ENCODE measurements at regions not wholly inside any gene's neighbourhood (a gene's known extent, or its start where the extent isn't known, plus 50 kb on each side); places are given as distances from the start of the nearest gene placed in this dataset.

GRCh38 chr7:24368161-24368560 lies 84.2 kb downstream of the NPY start:
- H3K9ac ChIP-seq (ENCODE audit: low read length): no peak overlapping the region
- Mint-ChIP-seq H3K4me1 (no peaks in the 10 kb centered on the region), H3K4me3 (no peak overlapping the region), H3K27me3 (peaks cover 22% of the 10 kb centered on the region), H3K27ac (no peak overlapping the region), H3K9me3 (ENCODE audit: insufficient read depth) (no peaks in the 10 kb centered on the region)
- no peak overlapping the region for H3K27ac ChIP-seq (ENCODE audit: low read length in 2 of 2)
- no peaks in the 10 kb centered on the region for H3K27me3 ChIP-seq (replicated peaks in 1 of 4; ENCODE audit: control extremely low read depth in 1 of 4, control insufficient read depth in 3 of 4, insufficient read depth in 4 of 4, low read length in 3 of 4)
- intact Hi-C loops (cut with micrococcal nuclease): no loop called here
- H3K4me2 ChIP-seq (replicated peaks; ENCODE audit: low read depth, low read length, poor library complexity, severe bottlenecking): no peak overlapping the region
- no peaks in the 10 kb centered on the region for H3K79me2 ChIP-seq (ENCODE audit: control insufficient read depth, insufficient read depth, low read length)
- H4K20me1 ChIP-seq (ENCODE audit: control insufficient read depth, insufficient read depth, low read length, poor library complexity, severe bottlenecking): no peaks in the 10 kb centered on the region
- WGBS (ENCODE audit: insufficient coverage): no CpG with 5 or more reads among the region's 2 CpGs
- H3K4me3 ChIP-seq (ENCODE audit: control extremely low read depth in 1 of 5, extremely low read depth in 1 of 5, insufficient read depth in 1 of 5, low read depth in 2 of 5, low read length in 4 of 5): no peak overlapping the region
- H3K4me1 ChIP-seq (ENCODE audit: control insufficient read depth in 2 of 2, insufficient read depth in 2 of 2, low read length in 2 of 2): no peaks in the 10 kb centered on the region
- POLR2A ChIA-PET: no interaction called here
- ATAC-seq (ENCODE audit: low read depth): no peak
- DNase-seq: no peak
- H3K9me3 ChIP-seq (ENCODE audit: control extremely low read depth in 1 of 3, control insufficient read depth in 2 of 3, insufficient read depth in 1 of 3, low read length in 2 of 3): no peaks in the 10 kb centered on the region
- no peaks in the 10 kb centered on the region for H3K36me3 ChIP-seq (replicated peaks in 1 of 2; ENCODE audit: control extremely low read depth in 1 of 2, control insufficient read depth in 1 of 2, extremely low read depth in 1 of 2, insufficient read depth in 2 of 2, low read length in 1 of 2)
- H2AFZ ChIP-seq (ENCODE audit: insufficient read depth, low read depth, low read length, poor library complexity, severe bottlenecking): no peak overlapping the region
- CTCF ChIA-PET: no interaction called here
- no peak for TF ChIP-seq CTCF (IDR thresholded peaks at IDR 0.05)
- no peak for TF ChIP-seq EZH2 (IDR thresholded peaks at IDR 0.05; ENCODE audit: borderline replicate concordance, insufficient read depth, low read depth, low read length, poor library complexity, severe bottlenecking)

- Histone ChIP-seq H3K36me3 (replicated peaks in 1 of 2; ENCODE audit: control extremely low read depth in 1 of 2, control insufficient read depth in 1 of 2, extremely low read depth in 1 of 2, insufficient read depth in 2 of 2, low read length in 1 of 2) (no peaks in the 10 kb centered on the region), H3K9ac (ENCODE audit: low read length) (no peak overlapping the region), H3K9me3 (ENCODE audit: control extremely low read depth in 1 of 3, control insufficient read depth in 2 of 3, insufficient read depth in 1 of 3, low read length in 2 of 3) (no peaks in the 10 kb centered on the region), H2AFZ (ENCODE audit: insufficient read depth, low read depth, low read length, poor library complexity, severe bottlenecking) (no peak overlapping the region), H3K4me2 (replicated peaks; ENCODE audit: low read depth, low read length, poor library complexity, severe bottlenecking) (no peak overlapping the region), H3K27me3 (replicated peaks in 1 of 4; ENCODE audit: control extremely low read depth in 1 of 4, control insufficient read depth in 3 of 4, insufficient read depth in 4 of 4, low read length in 3 of 4) (no peaks in the 10 kb centered on the region), H3K4me1 (ENCODE audit: control insufficient read depth in 2 of 2, insufficient read depth in 2 of 2, low read length in 2 of 2) (no peaks in the 10 kb centered on the region), H4K20me1 (ENCODE audit: control insufficient read depth, insufficient read depth, low read length, poor library complexity, severe bottlenecking) (no peaks in the 10 kb centered on the region), H3K79me2 (ENCODE audit: control insufficient read depth, insufficient read depth, low read length) (no peaks in the 10 kb centered on the region), H3K27ac (ENCODE audit: low read length in 2 of 2) (no peak overlapping the region), H3K4me3 (ENCODE audit: control extremely low read depth in 1 of 5, extremely low read depth in 1 of 5, insufficient read depth in 1 of 5, low read depth in 2 of 5, low read length in 4 of 5) (no peak overlapping the region)
- no peak for ATAC-seq (ENCODE audit: low read depth)
- Mint-ChIP-seq H3K4me3 (no peak overlapping the region), H3K4me1 (no peaks in the 10 kb centered on the region), H3K27ac (no peak overlapping the region), H3K27me3 (peaks cover 19% of the 10 kb centered on the region), H3K9me3 (ENCODE audit: insufficient read depth) (no peaks in the 10 kb centered on the region)
- TF ChIP-seq CTCF (IDR thresholded peaks at IDR 0.05): no peak
- TF ChIP-seq EZH2 (IDR thresholded peaks at IDR 0.05; ENCODE audit: borderline replicate concordance, insufficient read depth, low read depth, low read length, poor library complexity, severe bottlenecking): no peak
- ChIA-PET POLR2A (no interaction called here), CTCF (no interaction called here)
- intact Hi-C loops (cut with micrococcal nuclease): no loop called here
- WGBS (ENCODE audit: insufficient coverage): no CpG with 5 or more reads among the region's 5 CpGs
- DNase-seq: no peak
Measured at GRCh38 chr7:24370541-24370940, 86.6 kb downstream of the NPY start.

Measured in B cell (primary cell).